Caco-2 (cell line): ENCODE measurements at regions not wholly inside any gene's neighbourhood (a gene's known extent, or its start where the extent isn't known, plus 50 kb on each side); places are given as distances from the start of the nearest gene placed in this dataset.

Experiments used
- BruUV-seq: library from RNA; stranded (reverse); fragments of 400-500 nt; replicated peaks from 2 replicates; lab custom pipeline; 2021; lab: Mats Ljungman, UMichigan
- CTCF ChIA-PET: fragments of 300-600 bp; sonication (Branson Sonifier 250); formaldehyde crosslinking; loops from one replicate; lab custom pipeline; 2022; ENCODE audit warnings: antibody characterized with exemption; lab: Charles Lee
- POLR2A ChIA-PET: fragments of 300-600 bp; sonication (Branson Sonifier 250); formaldehyde crosslinking; loops from one replicate; lab custom pipeline; 2022; ENCODE audit warnings: antibody characterized with exemption; lab: Charles Lee
- DNase-seq, 2 experiments: peaks; one replicate each; pipeline versions ENCODE4 v3.0.0 to v3.0.0-alpha.2; 2020 to 2022
- H3K27me3 ChIP-seq: replicated peaks from 2 replicates; pipeline ENCODE4 v1.6.0; 2011; ENCODE audit warnings: low read length; ENCODE audit not compliant: control insufficient read depth, insufficient read depth
- H3K36me3 ChIP-seq: 2 replicates; pipeline ENCODE4 v1.5.1; 2011; ENCODE audit warnings: low read length; ENCODE audit not compliant: control insufficient read depth, insufficient read depth
- H3K4me1 ChIP-seq: fragments of 250-450 bp; sonication (Bioruptor Pico); 2 replicates; pipeline ENCODE4 v1.5.1; 2020; ENCODE audit warnings: mild to moderate bottlenecking
- H3K4me3 ChIP-seq: 2 replicates; pipeline ENCODE4 v1.5.1; 2011; ENCODE audit warnings: low read depth, mild to moderate bottlenecking, control low read depth, low read length
- H3K9me3 ChIP-seq: fragments of 250-450 bp; sonication (Bioruptor Pico); 2 replicates; pipeline ENCODE4 v1.5.1; 2020; ENCODE audit warnings: mild to moderate bottlenecking, moderate library complexity
- H3K27ac Mint-ChIP-seq: one replicate; pipeline ENCODE4 v1.8.0; 2022; ENCODE audit warnings: mixed read lengths; ENCODE audit not compliant: unreplicated experiment
- H3K27me3 Mint-ChIP-seq: one replicate; pipeline ENCODE4 v1.8.0; 2022; ENCODE audit warnings: mixed read lengths; ENCODE audit not compliant: insufficient read depth, unreplicated experiment
- H3K36me3 Mint-ChIP-seq: one replicate; pipeline ENCODE4 v1.8.0; 2022; ENCODE audit warnings: mild to moderate bottlenecking, mixed read lengths; ENCODE audit not compliant: insufficient read depth, unreplicated experiment
- H3K4me1 Mint-ChIP-seq: one replicate; pipeline ENCODE4 v1.8.0; 2022; ENCODE audit warnings: low read depth, mixed read lengths; ENCODE audit not compliant: unreplicated experiment
- H3K4me3 Mint-ChIP-seq: one replicate; pipeline ENCODE4 v1.8.0; 2022; ENCODE audit warnings: mild to moderate bottlenecking, moderate library complexity, mixed read lengths; ENCODE audit not compliant: unreplicated experiment
- H3K9me3 Mint-ChIP-seq: one replicate; pipeline ENCODE4 v1.8.0; 2022; ENCODE audit warnings: mixed read lengths; ENCODE audit not compliant: unreplicated experiment
- intact Hi-C: fragments of 100-400 bp; cut with micrococcal nuclease; formaldehyde crosslinking; loops from one replicate; pipeline ENCODE4 v1.10.0; 2022; ENCODE audit not compliant: unreplicated experiment
- TF ChIP-seq, protein P1 (sequence below), 2 experiments: fragments of 200-600 bp in 1 of 2; IDR thresholded peaks; 1 replicate in 1 of 2; 2 replicates in 1 of 2; pipeline versions ENCODE4 v1.5.1 to v1.8.0; 2011 to 2022; ENCODE audit warnings: antibody characterized with exemption in 1 of 2, control low read depth in 1 of 2, inconsistent platforms in 1 of 2, low read depth in 1 of 2, low read length in 1 of 2, mild to moderate bottlenecking in 1 of 2, moderate library complexity in 1 of 2; ENCODE audit not compliant: insufficient read depth in 1 of 2, severe bottlenecking in 1 of 2, unreplicated experiment in 1 of 2

DNA sequence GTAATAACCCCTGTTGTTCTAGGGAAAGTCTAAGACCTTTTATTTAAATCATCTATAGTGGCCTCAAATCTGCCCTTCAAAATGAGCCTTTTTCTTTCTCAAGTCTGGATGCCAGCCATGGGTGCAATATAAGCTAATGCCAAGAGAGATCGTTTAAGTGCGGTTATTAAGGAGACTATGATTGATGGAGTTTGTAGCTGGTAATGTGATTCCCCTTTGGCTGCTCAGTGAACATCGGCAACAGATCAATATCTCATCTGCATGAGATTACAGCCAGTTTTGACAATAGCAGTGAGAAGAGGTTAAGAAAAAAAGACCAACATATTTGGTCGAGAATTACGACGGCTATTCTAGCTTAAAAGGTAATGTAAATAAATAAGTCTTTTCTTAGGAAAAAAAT is 1049.4 kb upstream of the NUDT12 start:
- Histone ChIP-seq H3K27me3 (no peaks in the 10 kb centered on the region), H3K9me3 (no peaks in the 10 kb centered on the region), H3K36me3 (no peaks in the 10 kb centered on the region), H3K4me3 (no peak overlapping the region), H3K4me1 (no peaks in the 10 kb centered on the region)
- Mint-ChIP-seq H3K36me3 (no peaks in the 10 kb centered on the region), H3K27me3 (no peaks in the 10 kb centered on the region), H3K9me3 (no peaks in the 10 kb centered on the region), H3K4me1 (no peaks in the 10 kb centered on the region), H3K4me3 (no peak overlapping the region), H3K27ac (no peak overlapping the region)
- DNase-seq: no peak
- ChIA-PET POLR2A (no interaction called here), CTCF (no interaction called here)
- TF ChIP-seq, protein P1, sequence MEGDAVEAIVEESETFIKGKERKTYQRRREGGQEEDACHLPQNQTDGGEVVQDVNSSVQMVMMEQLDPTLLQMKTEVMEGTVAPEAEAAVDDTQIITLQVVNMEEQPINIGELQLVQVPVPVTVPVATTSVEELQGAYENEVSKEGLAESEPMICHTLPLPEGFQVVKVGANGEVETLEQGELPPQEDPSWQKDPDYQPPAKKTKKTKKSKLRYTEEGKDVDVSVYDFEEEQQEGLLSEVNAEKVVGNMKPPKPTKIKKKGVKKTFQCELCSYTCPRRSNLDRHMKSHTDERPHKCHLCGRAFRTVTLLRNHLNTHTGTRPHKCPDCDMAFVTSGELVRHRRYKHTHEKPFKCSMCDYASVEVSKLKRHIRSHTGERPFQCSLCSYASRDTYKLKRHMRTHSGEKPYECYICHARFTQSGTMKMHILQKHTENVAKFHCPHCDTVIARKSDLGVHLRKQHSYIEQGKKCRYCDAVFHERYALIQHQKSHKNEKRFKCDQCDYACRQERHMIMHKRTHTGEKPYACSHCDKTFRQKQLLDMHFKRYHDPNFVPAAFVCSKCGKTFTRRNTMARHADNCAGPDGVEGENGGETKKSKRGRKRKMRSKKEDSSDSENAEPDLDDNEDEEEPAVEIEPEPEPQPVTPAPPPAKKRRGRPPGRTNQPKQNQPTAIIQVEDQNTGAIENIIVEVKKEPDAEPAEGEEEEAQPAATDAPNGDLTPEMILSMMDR (IDR thresholded peaks at IDR 0.05; ENCODE audit: insufficient read depth in 1 of 2, low read depth in 1 of 2, low read length in 1 of 2, severe bottlenecking in 1 of 2, unreplicated experiment in 1 of 2): no peak
- intact Hi-C loops: no loop called here
- BruUV-seq: no TSS peak

DNA sequence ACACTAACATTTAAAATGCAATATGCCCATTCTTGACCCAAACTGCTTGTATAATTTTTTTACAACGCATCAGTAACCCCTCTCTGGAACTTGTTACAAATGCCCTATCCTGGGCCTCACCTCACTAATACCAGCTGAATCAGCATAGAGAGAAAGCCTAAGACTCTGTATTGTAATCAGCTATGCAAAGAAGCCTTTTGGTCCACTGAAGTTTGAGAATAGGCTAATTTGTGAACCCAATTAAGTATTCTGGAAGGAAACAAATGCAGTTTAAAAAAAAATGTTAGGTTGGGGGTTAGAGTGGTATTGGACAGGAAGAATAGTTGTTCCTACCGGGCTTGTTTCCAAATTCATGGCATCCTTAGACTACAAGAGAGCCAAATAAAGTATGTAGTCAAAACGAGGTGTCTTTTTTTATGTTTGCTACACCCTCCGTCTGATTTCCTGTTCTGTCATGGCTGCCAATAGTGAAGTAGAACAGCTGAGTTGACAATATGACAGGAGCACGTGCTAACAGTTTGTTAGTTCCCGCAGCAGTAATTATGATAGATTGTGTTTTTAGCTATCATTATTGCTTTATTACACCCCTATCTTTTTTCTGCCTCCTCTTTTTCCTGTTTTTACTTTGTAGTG is 1048.7 kb upstream of the NUDT12 start:
- intact Hi-C loops: no loop called here
- BruUV-seq: no TSS peak
- H3K27ac Mint-ChIP-seq: no peak overlapping the region
- Histone ChIP-seq H3K36me3 (no peaks in the 10 kb centered on the region), H3K4me1 (no peaks in the 10 kb centered on the region), H3K27me3 (no peaks in the 10 kb centered on the region), H3K4me3 (no peak overlapping the region), H3K9me3 (no peaks in the 10 kb centered on the region)
- TF ChIP-seq, protein P1 (IDR thresholded peaks at IDR 0.05; ENCODE audit: insufficient read depth in 1 of 2, low read depth in 1 of 2, low read length in 1 of 2, severe bottlenecking in 1 of 2, unreplicated experiment in 1 of 2): no peak
- no peaks in the 10 kb centered on the region for H3K36me3 Mint-ChIP-seq
- POLR2A ChIA-PET: no interaction called here
- DNase-seq: no peak
- H3K4me3 Mint-ChIP-seq: no peak overlapping the region
- no peaks in the 10 kb centered on the region for H3K27me3 Mint-ChIP-seq
- H3K9me3 Mint-ChIP-seq: no peaks in the 10 kb centered on the region
- CTCF ChIA-PET: no interaction called here
- no peaks in the 10 kb centered on the region for H3K4me1 Mint-ChIP-seq

DNA sequence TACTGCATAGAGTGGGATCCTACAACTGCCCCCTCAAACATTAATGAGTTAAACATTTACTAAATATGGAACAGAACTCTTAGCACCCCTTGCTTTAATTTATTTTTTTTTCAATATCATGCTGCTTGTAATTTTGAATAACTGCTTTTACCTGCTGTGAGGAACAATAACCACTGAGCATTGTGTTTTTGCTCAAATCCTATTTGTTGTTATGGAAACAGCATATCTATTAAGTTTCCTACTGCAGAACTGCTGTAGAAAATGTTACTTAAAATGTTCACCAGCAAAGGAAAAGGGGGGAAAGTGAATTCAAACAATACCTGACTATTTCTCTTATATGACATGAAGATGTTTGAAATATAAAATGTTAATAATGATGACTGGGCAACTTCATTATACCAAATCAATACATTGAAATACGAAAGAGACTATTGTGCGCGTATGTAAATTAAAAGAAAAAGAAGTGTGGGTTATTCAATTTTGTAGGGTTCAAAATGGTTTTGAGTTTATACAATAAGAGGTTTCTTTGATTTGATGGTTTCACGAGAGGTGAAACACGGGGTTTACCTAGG is 1043.8 kb upstream of the NUDT12 start:
- H3K9me3 Mint-ChIP-seq: peaks cover 10% of the 10 kb centered on the region
- CTCF ChIA-PET: no interaction called here
- intact Hi-C loops: no loop called here

More for the DNA sequence above, 1043.8 kb upstream of the NUDT12 start:
- Histone ChIP-seq H3K4me1 (no peaks in the 10 kb centered on the region), H3K27me3 (no peaks in the 10 kb centered on the region), H3K36me3 (no peaks in the 10 kb centered on the region), H3K9me3 (no peaks in the 10 kb centered on the region), H3K4me3 (no peak overlapping the region)
- no TSS peak for BruUV-seq
- Mint-ChIP-seq H3K4me1 (no peaks in the 10 kb centered on the region), H3K27ac (no peak overlapping the region), H3K27me3 (no peaks in the 10 kb centered on the region), H3K36me3 (no peaks in the 10 kb centered on the region), H3K4me3 (no peak overlapping the region)
- TF ChIP-seq, protein P1 (IDR thresholded peaks at IDR 0.05; ENCODE audit: insufficient read depth in 1 of 2, low read depth in 1 of 2, low read length in 1 of 2, severe bottlenecking in 1 of 2, unreplicated experiment in 1 of 2): no peak
- POLR2A ChIA-PET: no interaction called here
- no peak for DNase-seq
